HL-60 (cell line): ENCODE measurements at regions not wholly inside any gene's neighbourhood (a gene's known extent, or its start where the extent isn't known, plus 50 kb on each side); places are given as distances from the start of the nearest gene placed in this dataset.

Source experiments
- POLR2AphosphoS5 ChIP-seq: IDR thresholded peaks from 2 replicates; pipeline ENCODE4 v1.6.1; 2012; ENCODE audit warnings: low read depth
- REST ChIP-seq: IDR thresholded peaks from 2 replicates; pipeline ENCODE4 v1.6.1; 2012; ENCODE audit warnings: low read depth; ENCODE audit not compliant: insufficient replicate concordance
- SPI1 ChIP-seq: IDR thresholded peaks from 2 replicates; pipeline ENCODE4 v1.6.1; 2012; ENCODE audit warnings: low read depth, mild to moderate bottlenecking, borderline replicate concordance
- TF ChIP-seq, protein P1 (sequence below): IDR thresholded peaks from one replicate; pipeline ENCODE4 v1.5.1; 2011; ENCODE audit warnings: low read length, control low read depth, inconsistent platforms; ENCODE audit not compliant: insufficient read depth

- TF ChIP-seq, protein P1, sequence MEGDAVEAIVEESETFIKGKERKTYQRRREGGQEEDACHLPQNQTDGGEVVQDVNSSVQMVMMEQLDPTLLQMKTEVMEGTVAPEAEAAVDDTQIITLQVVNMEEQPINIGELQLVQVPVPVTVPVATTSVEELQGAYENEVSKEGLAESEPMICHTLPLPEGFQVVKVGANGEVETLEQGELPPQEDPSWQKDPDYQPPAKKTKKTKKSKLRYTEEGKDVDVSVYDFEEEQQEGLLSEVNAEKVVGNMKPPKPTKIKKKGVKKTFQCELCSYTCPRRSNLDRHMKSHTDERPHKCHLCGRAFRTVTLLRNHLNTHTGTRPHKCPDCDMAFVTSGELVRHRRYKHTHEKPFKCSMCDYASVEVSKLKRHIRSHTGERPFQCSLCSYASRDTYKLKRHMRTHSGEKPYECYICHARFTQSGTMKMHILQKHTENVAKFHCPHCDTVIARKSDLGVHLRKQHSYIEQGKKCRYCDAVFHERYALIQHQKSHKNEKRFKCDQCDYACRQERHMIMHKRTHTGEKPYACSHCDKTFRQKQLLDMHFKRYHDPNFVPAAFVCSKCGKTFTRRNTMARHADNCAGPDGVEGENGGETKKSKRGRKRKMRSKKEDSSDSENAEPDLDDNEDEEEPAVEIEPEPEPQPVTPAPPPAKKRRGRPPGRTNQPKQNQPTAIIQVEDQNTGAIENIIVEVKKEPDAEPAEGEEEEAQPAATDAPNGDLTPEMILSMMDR, result no peak
- TF ChIP-seq REST, result no peak
- no peak for TF ChIP-seq POLR2AphosphoS5
- TF ChIP-seq SPI1, result no peak
Measured at GRCh38 chr4:122524176-122524575, 67.7 kb upstream of the IL2 start.
